Gastrocnemius medialis (tissue), 4 donors: ENCODE measurements at regions not wholly inside any gene's neighbourhood (a gene's known extent, or its start where the extent isn't known, plus 50 kb on each side); places are given as distances from the start of the nearest gene placed in this dataset.

Experiments
- POLR2A ChIP-seq, 2 donors: fragments of 450-650 bp; IDR thresholded peaks; one replicate each; pipeline ENCODE4 v1.6.1; 2017; ENCODE audit warnings: antibody characterized with exemption in 2 of 2, mild to moderate bottlenecking in 2 of 2, moderate library complexity in 2 of 2
- TF ChIP-seq, protein P1 (sequence below), 5 experiments: fragments of 450-650 bp in 3 of 5; fragments of 200-600 bp in 2 of 5; sonication (generic) in 2 of 5; IDR thresholded peaks in 4 of 5; conservative IDR thresholded peaks in 1 of 5; 1 replicate in 4 of 5; 2 replicates in 1 of 5; pipeline ENCODE4 v1.5.1; 2016 to 2019; ENCODE audit warnings: antibody characterized with exemption in 5 of 5, mild to moderate bottlenecking in 3 of 5, moderate library complexity in 3 of 5

DNA sequence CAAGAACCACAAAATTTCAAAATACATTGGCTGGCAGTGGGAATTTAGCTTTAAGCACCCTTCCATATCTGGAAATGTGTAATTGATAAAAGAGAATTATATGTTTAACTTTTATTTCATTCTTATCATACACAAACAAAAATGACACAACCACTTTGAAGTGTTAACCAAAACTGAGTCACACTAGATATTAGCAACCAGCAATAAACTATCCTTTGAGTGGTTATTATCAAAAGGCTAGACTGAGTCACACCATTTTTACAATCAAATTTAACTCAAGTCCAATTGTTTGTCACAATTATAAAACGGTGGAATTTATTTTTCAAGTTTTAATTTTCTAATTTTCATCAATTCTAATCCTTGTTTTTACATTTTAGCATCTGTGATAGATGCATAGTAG lies 121.7 kb downstream of the LIG4 start:
- TF ChIP-seq POLR2A (IDR thresholded peaks at IDR 0.05) = no peak
- TF ChIP-seq, protein P1, sequence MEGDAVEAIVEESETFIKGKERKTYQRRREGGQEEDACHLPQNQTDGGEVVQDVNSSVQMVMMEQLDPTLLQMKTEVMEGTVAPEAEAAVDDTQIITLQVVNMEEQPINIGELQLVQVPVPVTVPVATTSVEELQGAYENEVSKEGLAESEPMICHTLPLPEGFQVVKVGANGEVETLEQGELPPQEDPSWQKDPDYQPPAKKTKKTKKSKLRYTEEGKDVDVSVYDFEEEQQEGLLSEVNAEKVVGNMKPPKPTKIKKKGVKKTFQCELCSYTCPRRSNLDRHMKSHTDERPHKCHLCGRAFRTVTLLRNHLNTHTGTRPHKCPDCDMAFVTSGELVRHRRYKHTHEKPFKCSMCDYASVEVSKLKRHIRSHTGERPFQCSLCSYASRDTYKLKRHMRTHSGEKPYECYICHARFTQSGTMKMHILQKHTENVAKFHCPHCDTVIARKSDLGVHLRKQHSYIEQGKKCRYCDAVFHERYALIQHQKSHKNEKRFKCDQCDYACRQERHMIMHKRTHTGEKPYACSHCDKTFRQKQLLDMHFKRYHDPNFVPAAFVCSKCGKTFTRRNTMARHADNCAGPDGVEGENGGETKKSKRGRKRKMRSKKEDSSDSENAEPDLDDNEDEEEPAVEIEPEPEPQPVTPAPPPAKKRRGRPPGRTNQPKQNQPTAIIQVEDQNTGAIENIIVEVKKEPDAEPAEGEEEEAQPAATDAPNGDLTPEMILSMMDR (IDR thresholded peaks at IDR 0.05 in 4 of 5, conservative IDR thresholded peaks at IDR 0.05 in 1 of 5) = no peak
